Small intestine (tissue), 7 donors: ENCODE measurements at regions not wholly inside any gene's neighbourhood (a gene's known extent, or its start where the extent isn't known, plus 50 kb on each side); places are given as distances from the start of the nearest gene placed in this dataset.

ENCODE experiments used
- DNase-seq, 2 donors: peaks; one replicate each; pipeline versions ENCODE4 v3.0.0 to v3.0.0-alpha.2; 2013
- FAIRE-seq: peaks from 2 replicates; lab custom pipeline; 2012; peaks lifted over from hg19 to GRCh38; lab: Jason Lieb, UNC
- H3K27ac ChIP-seq, 3 donors: one replicate each; pipeline ENCODE4 v1.5.1; 2013; ENCODE audit warnings: low read length in 2 of 3, mild to moderate bottlenecking in 2 of 3, control low read depth in 1 of 3, inconsistent platforms in 1 of 3, low read depth in 1 of 3, moderate library complexity in 1 of 3
- H3K27me3 ChIP-seq, 3 donors: one replicate each; pipeline ENCODE4 v1.6.1; 2013; ENCODE audit warnings: low read length in 3 of 3, inconsistent platforms in 1 of 3; ENCODE audit not compliant: control insufficient read depth in 3 of 3, insufficient read depth in 3 of 3
- H3K36me3 ChIP-seq, 3 donors: one replicate each; pipeline ENCODE4 v1.6.1; 2013; ENCODE audit warnings: low read length in 3 of 3, inconsistent platforms in 1 of 3, low read depth in 1 of 3, mild to moderate bottlenecking in 1 of 3, moderate library complexity in 1 of 3; ENCODE audit not compliant: control insufficient read depth in 3 of 3, insufficient read depth in 2 of 3
- H3K4me1 ChIP-seq, 3 donors: one replicate each; pipeline ENCODE4 v1.6.1; 2013; ENCODE audit warnings: low read length in 2 of 3, inconsistent platforms in 1 of 3, low read depth in 1 of 3, mild to moderate bottlenecking in 1 of 3, moderate library complexity in 1 of 3; ENCODE audit not compliant: control insufficient read depth in 3 of 3, insufficient read depth in 2 of 3
- H3K4me3 ChIP-seq, 3 donors: one replicate each; pipeline ENCODE4 v1.5.1; 2013; ENCODE audit warnings: low read length in 3 of 3, control low read depth in 1 of 3, inconsistent platforms in 1 of 3, low read depth in 1 of 3, mild to moderate bottlenecking in 1 of 3, moderate library complexity in 1 of 3
- H3K9me3 ChIP-seq, 2 donors: one replicate each; pipeline ENCODE4 v1.6.1; 2013; ENCODE audit warnings: low read depth in 1 of 2, low read length in 1 of 2; ENCODE audit not compliant: control insufficient read depth in 2 of 2, insufficient read depth in 1 of 2
- WGBS, 3 donors: extraction: QIAGEN DNeasy Blood & Tissue Kit; methylation state at CpG; one replicate each; pipeline ENCODE4 v1.1.7; 2013; 5-methylcytosine and 5-hydroxymethylcytosine counted together
- donor health status: healthy with polysubstance abuse.
- donor health status: control.
- donor health status: control.
- donor health status: Bipolar disorder and iron deficiency.
- donor health status: healthy.

DNA sequence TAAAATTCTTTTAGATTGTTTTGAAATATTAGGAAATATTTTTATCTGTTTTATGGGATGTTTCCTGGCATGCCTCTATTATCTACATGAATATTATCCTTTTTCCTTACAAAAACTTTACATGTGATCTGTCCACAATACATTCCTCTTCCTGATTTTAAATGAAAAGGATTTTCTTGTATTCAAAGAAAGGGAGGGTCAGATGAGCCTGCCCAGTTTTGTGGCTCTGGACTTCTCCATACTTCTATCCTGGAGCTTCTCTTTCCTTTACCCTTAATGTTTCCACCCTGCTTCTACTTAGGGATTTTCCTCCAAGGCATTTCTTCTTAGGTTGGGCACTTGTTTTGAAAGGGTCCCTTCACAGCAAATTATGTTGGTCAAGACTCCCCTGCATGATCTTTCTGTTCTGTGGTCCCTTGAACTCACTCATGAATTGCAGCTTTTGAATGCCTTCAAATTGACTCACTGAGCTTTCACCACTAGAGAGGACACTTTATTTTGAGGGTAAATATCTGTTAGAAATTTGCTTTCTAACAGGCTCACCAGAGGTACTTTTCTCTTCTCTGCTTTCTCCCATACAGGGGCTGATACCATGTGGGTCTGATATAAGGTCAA lies 104.9 kb downstream of the CENPW start:
- Histone ChIP-seq H3K9me3 (no peaks in the 10 kb centered on the region), H3K27me3 (no peaks in the 10 kb centered on the region), H3K27ac (no peak overlapping the region), H3K36me3 (no peaks in the 10 kb centered on the region), H3K4me1 (no peaks in the 10 kb centered on the region), H3K4me3 (no peak overlapping the region)
- FAIRE-seq, result no peak
- DNase-seq, result no peak

DNA sequence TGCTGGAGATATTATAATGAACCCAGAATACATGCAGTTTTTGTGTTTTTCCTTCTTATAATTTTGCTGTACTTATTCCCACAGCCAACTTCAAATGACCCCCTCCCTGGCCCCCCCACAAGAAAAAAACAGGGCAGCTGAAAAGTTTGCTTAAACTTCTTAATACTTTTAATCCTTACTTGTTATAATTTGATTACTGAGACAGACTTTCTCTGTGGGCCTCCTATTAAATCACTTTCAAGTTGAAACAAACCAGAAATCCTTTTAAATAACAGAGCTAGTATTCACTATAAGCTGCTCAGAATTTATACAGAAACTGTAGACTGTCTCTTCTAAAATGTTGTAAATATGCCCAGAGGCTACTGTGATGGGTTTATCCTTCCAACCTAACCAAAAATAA lies 106.3 kb downstream of the CENPW start:
- Histone ChIP-seq H3K4me1 (no peaks in the 10 kb centered on the region), H3K36me3 (no peaks in the 10 kb centered on the region), H3K9me3 (no peaks in the 10 kb centered on the region), H3K27ac (no peak overlapping the region), H3K4me3 (no peak overlapping the region), H3K27me3 (no peaks in the 10 kb centered on the region)
- FAIRE-seq, result no peak
- DNase-seq, result no peak

DNA sequence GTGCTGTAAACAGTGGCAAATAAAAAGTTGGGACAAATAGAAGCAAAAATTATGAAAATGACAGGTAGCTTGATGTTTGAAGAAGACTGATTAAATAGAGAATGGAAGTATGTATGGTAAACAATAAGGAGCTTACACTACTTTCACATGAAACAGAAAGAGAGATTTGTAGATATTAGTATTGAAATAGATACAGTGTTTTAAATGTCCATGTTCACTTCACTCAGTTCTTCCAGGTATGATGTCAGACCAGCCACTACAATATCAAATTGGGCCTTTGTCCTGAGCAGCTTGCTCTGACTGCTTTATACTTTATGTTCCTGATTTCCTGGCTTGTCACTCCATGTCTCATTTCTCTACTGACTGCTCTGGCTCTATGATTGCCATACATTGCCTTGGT lies 107.5 kb downstream of the CENPW start:
- no peaks in the 10 kb centered on the region for H3K9me3 ChIP-seq
- FAIRE-seq (no peak), DNase-seq (no peak)
- H3K4me1 ChIP-seq, result no peaks in the 10 kb centered on the region
- no peak overlapping the region for H3K27ac ChIP-seq
- no peak overlapping the region for H3K4me3 ChIP-seq
- no peaks in the 10 kb centered on the region for H3K36me3 ChIP-seq
- H3K27me3 ChIP-seq, result no peaks in the 10 kb centered on the region

DNA sequence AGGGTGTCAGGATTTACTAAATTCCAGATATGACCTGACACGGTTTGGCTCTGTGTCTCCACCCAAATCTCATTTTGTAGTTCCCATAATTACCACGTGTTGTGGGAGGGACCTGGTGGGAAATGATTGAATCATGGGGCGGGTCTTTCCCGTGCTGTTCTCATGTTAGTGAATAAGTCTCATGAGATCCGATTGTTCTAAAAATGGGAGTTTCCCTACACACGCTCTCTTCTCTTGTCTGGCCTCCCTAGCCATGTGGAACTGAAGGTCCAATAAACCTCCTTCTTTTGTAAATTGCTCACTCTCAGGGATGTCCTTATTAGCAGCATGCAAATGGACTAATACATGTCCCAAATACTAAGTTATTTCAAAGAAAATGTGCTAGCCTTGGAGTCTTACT lies 121.1 kb downstream of the CENPW start:
- H3K4me1 ChIP-seq, result no peaks in the 10 kb centered on the region
- no peak for DNase-seq
- H3K27me3 ChIP-seq, result no peaks in the 10 kb centered on the region
- no peak for FAIRE-seq
- no peaks in the 10 kb centered on the region for H3K9me3 ChIP-seq
- no peaks in the 10 kb centered on the region for H3K36me3 ChIP-seq
- no peak overlapping the region for H3K4me3 ChIP-seq
- no peak overlapping the region for H3K27ac ChIP-seq
- WGBS, 3 donors, result 57 to 69% (median 59%) methylated on average over 6 of the region's 6 CpGs

DNA sequence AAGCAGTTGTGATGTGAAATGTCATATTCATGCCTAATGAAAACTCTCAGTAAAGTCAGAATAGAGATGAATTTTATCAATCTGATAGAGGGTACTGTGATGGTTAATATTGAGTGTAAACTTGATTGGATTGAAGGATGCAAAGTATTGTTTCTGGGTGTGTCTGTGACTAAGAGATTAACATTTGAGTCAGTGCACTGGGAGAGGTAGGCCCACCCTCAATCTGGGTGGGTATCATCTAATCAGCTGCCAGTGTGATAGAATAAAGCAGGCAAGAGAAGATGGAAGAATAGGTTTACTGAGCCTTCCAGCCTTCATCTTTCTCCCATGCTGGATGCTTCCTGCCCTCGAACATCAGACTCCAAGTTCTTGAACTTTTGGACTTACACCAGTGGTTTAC lies 124.3 kb downstream of the CENPW start:
- DNase-seq, result no peak
- 36 to 79% (median 47%) methylated on average over 1 of the region's 1 CpG for WGBS, 3 donors
- Histone ChIP-seq H3K27ac (no peak overlapping the region), H3K36me3 (no peaks in the 10 kb centered on the region), H3K4me1 (no peaks in the 10 kb centered on the region), H3K4me3 (no peak overlapping the region), H3K27me3 (no peaks in the 10 kb centered on the region), H3K9me3 (no peaks in the 10 kb centered on the region)
- FAIRE-seq, result no peak

DNA sequence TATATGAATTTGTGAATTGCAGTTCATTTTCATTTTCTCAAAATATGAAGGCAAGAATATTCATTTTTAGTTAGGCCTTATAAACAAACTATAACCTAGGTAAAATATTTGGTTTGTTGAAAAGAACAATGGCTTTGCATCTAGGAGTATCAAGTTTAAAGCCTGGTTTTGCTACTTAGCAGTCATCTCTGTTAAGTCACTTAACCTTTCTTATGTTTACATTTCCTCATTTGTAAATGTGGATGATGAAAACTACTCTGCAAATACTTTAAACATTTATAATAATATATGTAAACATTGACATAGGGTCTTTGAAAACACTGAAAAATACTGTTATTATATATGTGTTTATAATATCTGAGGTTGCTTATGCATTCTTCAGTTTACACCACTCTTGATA lies 135.5 kb downstream of the CENPW start:
- no peaks in the 10 kb centered on the region for H3K27me3 ChIP-seq
- no peak for FAIRE-seq
- no peak overlapping the region for H3K4me3 ChIP-seq
- no peak overlapping the region for H3K27ac ChIP-seq
- no peak for DNase-seq
- no peaks in the 10 kb centered on the region for H3K36me3 ChIP-seq
- no peaks in the 10 kb centered on the region for H3K4me1 ChIP-seq
- H3K9me3 ChIP-seq, result no peaks in the 10 kb centered on the region

DNA sequence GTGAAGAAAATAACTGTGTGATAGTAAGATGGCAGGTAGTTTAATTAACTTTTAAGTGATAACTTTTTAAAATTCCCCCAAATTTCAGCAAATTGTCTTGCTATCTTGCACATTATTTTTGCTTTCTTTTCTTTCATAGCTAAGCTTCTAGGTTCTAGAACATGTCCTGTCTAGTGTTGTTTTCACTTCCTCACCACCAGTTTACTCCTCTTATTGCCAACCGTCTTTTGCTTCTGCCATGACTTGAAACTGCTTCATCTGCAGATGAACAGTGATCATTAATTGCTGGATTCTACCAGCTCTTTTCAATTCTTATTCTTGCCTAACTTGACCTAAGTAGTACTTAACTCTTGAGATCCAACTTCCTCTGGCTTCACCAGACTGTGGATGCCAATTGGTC lies 137.8 kb downstream of the CENPW start:
- Histone ChIP-seq H3K36me3 (no peaks in the 10 kb centered on the region), H3K4me3 (no peak overlapping the region), H3K4me1 (no peaks in the 10 kb centered on the region), H3K9me3 (no peaks in the 10 kb centered on the region), H3K27me3 (no peaks in the 10 kb centered on the region), H3K27ac (no peak overlapping the region)
- 74 to 86% (median 77%) methylated on average over 1 of the region's 1 CpG for WGBS, 3 donors
- DNase-seq (no peak), FAIRE-seq (no peak)

DNA sequence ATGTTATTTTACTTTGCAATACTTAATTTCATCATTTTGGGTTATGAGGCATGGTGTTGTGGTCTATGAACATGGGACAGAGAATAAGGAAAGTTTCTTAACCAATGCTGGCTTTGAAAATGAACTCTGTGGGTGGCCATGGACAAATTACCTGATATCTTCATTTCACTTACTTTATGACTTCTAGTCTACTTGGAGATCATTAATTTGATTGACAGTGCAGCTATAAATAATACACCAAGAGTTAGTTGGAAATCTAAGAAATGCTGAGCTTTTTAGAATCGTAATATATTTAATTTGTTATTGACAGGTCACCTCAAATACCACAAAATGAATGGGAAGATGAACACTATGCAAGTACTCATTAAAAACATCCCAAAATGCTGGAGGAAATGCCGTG lies 140.4 kb downstream of the CENPW start:
- no peaks in the 10 kb centered on the region for H3K36me3 ChIP-seq
- no peaks in the 10 kb centered on the region for H3K9me3 ChIP-seq
- no peak overlapping the region for H3K4me3 ChIP-seq
- no peak for FAIRE-seq
- no peak overlapping the region for H3K27ac ChIP-seq
- WGBS, 3 donors, result 67 to 81% (median 79%) methylated on average over 2 of the region's 2 CpGs
- DNase-seq, result no peak
- no peaks in the 10 kb centered on the region for H3K4me1 ChIP-seq
- H3K27me3 ChIP-seq, result no peaks in the 10 kb centered on the region

DNA sequence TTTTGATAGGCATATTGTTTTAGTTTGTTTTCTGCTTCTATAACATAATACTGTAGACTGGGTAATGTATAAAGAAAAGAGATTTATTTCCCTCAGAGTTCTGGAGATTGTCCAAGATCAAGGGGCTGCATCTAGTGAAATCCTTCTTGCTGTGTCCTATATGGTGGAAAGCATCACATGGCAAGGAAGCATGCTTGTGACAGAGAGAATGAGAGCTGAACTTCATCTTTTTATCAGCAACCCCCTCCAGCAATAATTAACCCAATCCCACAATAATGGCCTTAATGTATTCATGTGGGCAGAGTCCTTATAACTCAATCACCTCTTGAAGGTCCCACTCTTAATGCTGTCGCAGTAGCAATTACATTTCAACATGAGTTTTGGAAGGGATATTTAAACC lies 141.4 kb downstream of the CENPW start:
- FAIRE-seq (no peak), DNase-seq (no peak)
- Histone ChIP-seq H3K36me3 (no peaks in the 10 kb centered on the region), H3K4me1 (no peaks in the 10 kb centered on the region), H3K27me3 (no peaks in the 10 kb centered on the region), H3K4me3 (no peak overlapping the region), H3K9me3 (no peaks in the 10 kb centered on the region), H3K27ac (no peak overlapping the region)
- 41 to 65% (median 58%) methylated on average over 1 of the region's 1 CpG for WGBS, 3 donors
